ENCODE measurements at regions not wholly inside any gene's neighbourhood (a gene's known extent, or its start where the extent isn't known, plus 50 kb on each side); places are given as distances from the start of the nearest gene placed in this dataset.

GRCh38 chr7:18265611-18266281 is 229.8 kb upstream of the HDAC9 start:
- no peaks in the 10 kb centered on the region for H3K27me3 ChIP-seq (replicated peaks)
- no peak for DNase-seq (ENCODE audit: low read depth in 1 of 2, low spot score in 2 of 2)
- H3K4me1 ChIP-seq (replicated peaks): no peaks in the 10 kb centered on the region
- no peak overlapping the region for H3K4me3 ChIP-seq
- H3K27ac ChIP-seq: no peak overlapping the region
- H3K9me3 ChIP-seq (replicated peaks): peaks cover 1% of the 10 kb centered on the region; the same call in 1 of the 2 replicates
- H3K36me3 ChIP-seq: no peaks in the 10 kb centered on the region

DNA sequence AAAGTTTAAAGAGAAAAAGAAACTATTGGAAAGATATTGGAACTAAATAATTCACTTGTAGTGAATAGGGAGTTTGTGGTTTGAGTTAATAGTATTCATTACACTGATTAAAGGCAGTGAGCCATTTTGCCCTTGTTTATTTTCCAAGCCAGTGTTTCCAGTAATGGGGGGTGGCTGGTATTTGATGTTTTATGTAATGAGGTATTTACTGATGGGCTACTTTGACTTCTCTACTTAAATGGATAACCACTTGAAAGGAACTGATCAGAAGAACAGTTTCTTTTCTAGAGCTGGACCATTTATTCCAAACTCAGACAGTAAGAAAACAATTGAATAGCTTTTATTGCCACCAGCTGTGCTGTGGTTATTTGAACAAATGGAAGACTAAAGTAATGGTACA is 227.0 kb upstream of the HDAC9 start:
- DNase-seq (ENCODE audit: low read depth in 1 of 2, low spot score in 2 of 2): no peak
- H3K4me1 ChIP-seq (replicated peaks): no peaks in the 10 kb centered on the region
- H3K9me3 ChIP-seq (replicated peaks): no peaks in the 10 kb centered on the region
- H3K27me3 ChIP-seq (replicated peaks): no peaks in the 10 kb centered on the region
- no peak overlapping the region for H3K4me3 ChIP-seq
- no peaks in the 10 kb centered on the region for H3K36me3 ChIP-seq
- no peak overlapping the region for H3K27ac ChIP-seq

DNA sequence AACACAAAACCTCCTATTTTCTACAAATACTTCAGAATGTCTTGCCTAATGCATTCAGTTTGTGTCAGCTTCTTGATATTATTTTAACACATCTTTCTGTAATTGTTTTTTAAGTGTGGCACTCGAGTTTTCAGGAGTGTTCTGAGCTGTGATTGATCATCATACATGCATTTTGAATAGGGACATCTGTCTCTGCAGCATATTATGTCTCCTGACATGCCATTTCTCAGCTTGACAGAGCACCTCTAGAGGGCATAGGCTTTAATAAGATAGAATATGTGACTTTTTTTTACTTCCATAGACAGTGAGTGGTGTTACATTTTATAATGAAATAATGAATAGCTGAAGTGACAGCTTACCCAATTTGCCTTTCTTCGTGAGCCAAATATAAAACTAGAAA is 219.2 kb upstream of the HDAC9 start:
- H3K27me3 ChIP-seq (replicated peaks): no peaks in the 10 kb centered on the region
- H3K27ac ChIP-seq: no peak overlapping the region
- H3K4me1 ChIP-seq (replicated peaks): no peaks in the 10 kb centered on the region
- no peaks in the 10 kb centered on the region for H3K9me3 ChIP-seq (replicated peaks)
- no peak for DNase-seq (ENCODE audit: low read depth in 1 of 2, low spot score in 2 of 2)
- no peak overlapping the region for H3K4me3 ChIP-seq
- H3K36me3 ChIP-seq: no peaks in the 10 kb centered on the region

- DNase-seq (ENCODE audit: low read depth in 1 of 2, low spot score in 2 of 2): no peak
- Histone ChIP-seq H3K27me3 (replicated peaks) (no peaks in the 10 kb centered on the region), H3K27ac (no peak overlapping the region), H3K4me1 (replicated peaks) (no peaks in the 10 kb centered on the region), H3K4me3 (no peak overlapping the region), H3K36me3 (no peaks in the 10 kb centered on the region), H3K9me3 (replicated peaks) (no peaks in the 10 kb centered on the region)
These were observed 217.2 kb upstream of the HDAC9 start for GRCh38 chr7:18278316-18278715.

DNA sequence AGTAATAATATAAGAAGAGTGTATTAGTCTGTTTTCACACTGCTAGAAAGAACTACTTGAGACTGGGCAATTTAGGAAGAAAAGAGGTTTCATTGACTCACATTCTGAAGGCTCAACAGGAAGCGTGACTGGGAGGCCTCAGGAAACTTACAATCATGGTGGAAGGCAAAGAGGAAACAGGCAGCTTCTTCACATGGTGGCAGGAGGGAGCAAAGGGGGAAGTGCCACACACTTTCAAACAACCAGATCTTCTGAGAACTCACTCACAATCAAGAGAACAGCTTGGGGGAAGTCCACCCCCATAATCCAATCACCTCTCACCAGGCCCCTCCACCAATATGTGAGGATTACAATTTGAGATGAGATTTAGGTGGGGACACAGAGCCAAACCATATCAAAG is 212.5 kb upstream of the HDAC9 start:
- Histone ChIP-seq H3K4me1 (replicated peaks) (no peaks in the 10 kb centered on the region), H3K27me3 (replicated peaks) (no peaks in the 10 kb centered on the region), H3K27ac (no peak overlapping the region), H3K4me3 (no peak overlapping the region), H3K36me3 (no peaks in the 10 kb centered on the region), H3K9me3 (replicated peaks) (no peaks in the 10 kb centered on the region)
- no peak for DNase-seq (ENCODE audit: low read depth in 1 of 2, low spot score in 2 of 2)

DNA sequence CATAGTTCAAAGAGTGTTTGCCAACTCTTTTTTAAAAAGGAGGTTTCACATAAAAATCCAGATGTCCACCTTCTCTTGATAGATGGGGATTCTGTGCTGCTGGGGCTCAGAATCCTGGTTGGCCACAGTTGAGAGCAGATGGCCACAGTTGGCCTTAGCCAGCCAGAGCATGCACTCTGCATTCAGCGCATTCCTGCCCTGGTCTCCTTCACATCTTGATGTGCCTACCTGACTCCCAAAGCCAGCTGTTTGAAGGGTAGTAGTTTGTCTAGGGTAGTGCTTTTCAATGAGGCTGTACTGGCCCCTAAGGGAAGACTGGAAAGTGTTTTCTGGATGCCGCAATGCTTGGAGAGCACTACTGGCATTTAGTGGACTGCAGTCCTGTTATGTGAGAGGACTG is 208.1 kb upstream of the HDAC9 start:
- H3K27me3 ChIP-seq (replicated peaks): no peaks in the 10 kb centered on the region
- DNase-seq (ENCODE audit: low read depth in 1 of 2, low spot score in 2 of 2): no peak
- no peak overlapping the region for H3K27ac ChIP-seq
- no peaks in the 10 kb centered on the region for H3K4me1 ChIP-seq (replicated peaks)
- H3K9me3 ChIP-seq (replicated peaks): no peaks in the 10 kb centered on the region
- H3K4me3 ChIP-seq: no peak overlapping the region
- H3K36me3 ChIP-seq: no peaks in the 10 kb centered on the region

GRCh38 chr7:18288322-18289037 is 207.1 kb upstream of the HDAC9 start:
- Histone ChIP-seq H3K9me3 (replicated peaks) (no peaks in the 10 kb centered on the region), H3K27me3 (replicated peaks) (no peaks in the 10 kb centered on the region), H3K36me3 (no peaks in the 10 kb centered on the region), H3K4me3 (no peak overlapping the region), H3K4me1 (replicated peaks) (no peaks in the 10 kb centered on the region), H3K27ac (no peak overlapping the region)
- DNase-seq (ENCODE audit: low read depth in 1 of 2, low spot score in 2 of 2): no peak

DNA sequence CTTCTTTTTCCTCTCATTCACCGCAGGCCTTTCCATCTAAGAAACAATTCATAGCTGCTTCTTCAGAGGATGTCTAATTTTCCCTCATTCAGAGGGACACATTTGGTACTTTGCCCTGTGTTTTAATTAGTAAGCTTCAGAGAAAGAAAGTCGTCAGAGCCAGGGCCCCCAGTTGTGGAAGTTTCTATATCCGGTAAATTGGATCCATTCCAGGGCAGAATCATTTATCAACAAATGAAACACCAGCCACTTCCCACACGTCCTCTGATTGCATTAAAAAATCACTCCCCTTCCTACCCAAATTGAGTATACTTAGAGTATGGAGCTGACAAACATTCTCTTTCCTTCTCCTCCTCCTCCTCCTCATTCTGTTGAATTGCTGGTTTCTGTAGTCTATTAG is 205.8 kb upstream of the HDAC9 start:
- no peaks in the 10 kb centered on the region for H3K36me3 ChIP-seq
- H3K27ac ChIP-seq: no peak overlapping the region
- no peak overlapping the region for H3K4me3 ChIP-seq
- no peaks in the 10 kb centered on the region for H3K9me3 ChIP-seq (replicated peaks)
- DNase-seq (ENCODE audit: low read depth in 1 of 2, low spot score in 2 of 2): no peak
- H3K4me1 ChIP-seq (replicated peaks): no peaks in the 10 kb centered on the region
- H3K27me3 ChIP-seq (replicated peaks): no peaks in the 10 kb centered on the region

DNA sequence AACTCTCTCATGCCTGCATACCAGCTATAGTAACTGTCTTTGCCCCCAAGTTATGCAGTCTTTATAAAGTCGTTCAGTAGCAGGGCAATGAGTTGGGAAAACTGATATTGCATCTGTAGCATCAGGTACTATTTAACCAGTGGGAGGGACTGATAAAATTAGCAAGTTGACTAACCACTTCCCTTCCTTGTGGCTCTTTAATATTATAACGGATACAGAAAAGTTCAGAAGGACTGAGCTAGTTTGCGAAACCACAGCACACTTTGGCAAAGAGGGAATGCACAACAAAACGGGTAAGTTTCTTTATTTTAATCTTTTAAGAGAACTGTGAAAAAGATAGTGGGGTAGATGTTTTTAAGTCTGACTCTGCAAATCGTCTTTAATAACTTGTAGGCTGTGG is 205.3 kb upstream of the HDAC9 start:
- Histone ChIP-seq H3K36me3 (no peaks in the 10 kb centered on the region), H3K4me1 (replicated peaks) (no peaks in the 10 kb centered on the region), H3K27me3 (replicated peaks) (no peaks in the 10 kb centered on the region), H3K27ac (no peak overlapping the region), H3K4me3 (no peak overlapping the region), H3K9me3 (replicated peaks) (no peaks in the 10 kb centered on the region)
- DNase-seq (ENCODE audit: low read depth in 1 of 2, low spot score in 2 of 2): no peak

DNA sequence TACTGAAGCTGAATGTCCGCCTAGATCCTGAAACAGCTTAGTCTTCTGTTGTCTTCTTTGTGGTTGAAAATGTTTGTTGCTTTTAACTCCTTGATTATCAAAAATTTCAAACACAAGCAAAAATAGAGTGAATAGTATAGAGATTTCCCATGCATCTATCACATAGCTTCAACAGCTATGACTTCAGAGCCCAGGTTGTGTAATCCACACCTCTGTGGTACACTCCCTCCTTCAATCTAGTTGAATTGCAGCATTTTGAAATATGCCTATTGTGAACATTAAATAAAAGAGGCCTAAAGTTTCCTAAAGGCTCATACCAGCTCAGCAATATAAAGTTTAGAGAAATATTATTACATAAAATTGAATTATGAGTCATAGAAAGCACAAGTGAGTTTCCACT is 204.7 kb upstream of the HDAC9 start:
- Histone ChIP-seq H3K36me3 (no peaks in the 10 kb centered on the region), H3K27me3 (replicated peaks) (no peaks in the 10 kb centered on the region), H3K9me3 (replicated peaks) (no peaks in the 10 kb centered on the region), H3K4me1 (replicated peaks) (no peaks in the 10 kb centered on the region), H3K27ac (no peak overlapping the region), H3K4me3 (no peak overlapping the region)
- no peak for DNase-seq (ENCODE audit: low read depth in 1 of 2, low spot score in 2 of 2)

DNA sequence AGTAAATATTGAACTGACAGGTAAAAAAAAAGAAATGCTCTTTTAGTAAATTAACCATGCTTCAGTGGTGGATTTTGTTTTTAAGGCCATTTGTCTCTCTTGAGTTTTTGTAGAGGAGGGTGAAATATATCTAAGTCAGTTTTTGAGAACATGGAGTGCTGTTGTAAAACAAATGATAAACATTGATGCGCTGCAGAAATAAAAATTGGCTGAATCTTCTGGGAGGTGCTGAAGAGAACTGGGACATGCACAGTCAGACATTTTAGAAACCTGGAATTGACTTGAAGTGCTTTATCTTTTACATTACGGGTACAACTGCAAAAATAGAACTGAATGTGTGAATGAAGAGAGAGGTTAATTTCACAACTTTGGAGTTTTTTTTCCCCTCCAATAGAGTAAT is 203.0 kb upstream of the HDAC9 start:
- Histone ChIP-seq H3K36me3 (no peaks in the 10 kb centered on the region), H3K4me3 (no peak overlapping the region), H3K27me3 (replicated peaks) (no peaks in the 10 kb centered on the region), H3K4me1 (replicated peaks) (no peaks in the 10 kb centered on the region), H3K9me3 (replicated peaks) (no peaks in the 10 kb centered on the region), H3K27ac (no peak overlapping the region)
- no peak for DNase-seq (ENCODE audit: low read depth in 1 of 2, low spot score in 2 of 2)

DNA sequence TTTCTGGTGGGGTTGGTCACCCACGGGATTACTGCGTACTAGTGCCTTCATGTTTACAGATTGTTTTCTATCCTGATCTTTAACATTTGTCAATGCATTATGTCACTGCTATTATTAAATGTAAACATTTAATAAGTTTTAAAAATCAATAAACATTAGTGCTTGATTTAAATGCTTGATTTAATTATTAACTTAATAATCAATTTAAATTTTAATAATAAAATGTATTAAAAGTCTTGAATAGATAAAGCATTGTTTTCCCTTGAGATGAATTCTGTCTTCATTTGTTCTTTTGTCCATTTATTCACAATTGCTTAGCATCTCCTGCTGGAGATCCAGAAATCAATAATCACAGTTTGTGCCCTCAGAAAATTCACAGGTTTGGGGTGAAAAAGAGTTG is 201.8 kb upstream of the HDAC9 start:
- no peak for DNase-seq (ENCODE audit: low read depth in 1 of 2, low spot score in 2 of 2)
- H3K4me3 ChIP-seq: no peak overlapping the region
- H3K36me3 ChIP-seq: no peaks in the 10 kb centered on the region
- H3K9me3 ChIP-seq (replicated peaks): no peaks in the 10 kb centered on the region
- no peaks in the 10 kb centered on the region for H3K4me1 ChIP-seq (replicated peaks)
- H3K27me3 ChIP-seq (replicated peaks): no peaks in the 10 kb centered on the region
- H3K27ac ChIP-seq: no peak overlapping the region

GRCh38 chr7:18294411-18294810 is 201.1 kb upstream of the HDAC9 start:
- DNase-seq (ENCODE audit: low read depth in 1 of 2, low spot score in 2 of 2): no peak
- Histone ChIP-seq H3K27me3 (replicated peaks) (no peaks in the 10 kb centered on the region), H3K4me1 (replicated peaks) (no peaks in the 10 kb centered on the region), H3K36me3 (no peaks in the 10 kb centered on the region), H3K27ac (no peak overlapping the region), H3K9me3 (replicated peaks) (no peaks in the 10 kb centered on the region), H3K4me3 (no peak overlapping the region)

GRCh38 chr7:18295781-18296423 is 199.6 kb upstream of the HDAC9 start:
- H3K4me3 ChIP-seq: no peak overlapping the region
- H3K4me1 ChIP-seq (replicated peaks): no peaks in the 10 kb centered on the region
- no peak overlapping the region for H3K27ac ChIP-seq
- no peak for DNase-seq (ENCODE audit: low read depth in 1 of 2, low spot score in 2 of 2)
- no peaks in the 10 kb centered on the region for H3K9me3 ChIP-seq (replicated peaks)
- H3K27me3 ChIP-seq (replicated peaks): no peaks in the 10 kb centered on the region; the same call in 1 of the 2 replicates
- H3K36me3 ChIP-seq: no peaks in the 10 kb centered on the region
